ENCODE measurements at regions not wholly inside any gene's neighbourhood (a gene's known extent, or its start where the extent isn't known, plus 50 kb on each side); places are given as distances from the start of the nearest gene placed in this dataset.

DNA sequence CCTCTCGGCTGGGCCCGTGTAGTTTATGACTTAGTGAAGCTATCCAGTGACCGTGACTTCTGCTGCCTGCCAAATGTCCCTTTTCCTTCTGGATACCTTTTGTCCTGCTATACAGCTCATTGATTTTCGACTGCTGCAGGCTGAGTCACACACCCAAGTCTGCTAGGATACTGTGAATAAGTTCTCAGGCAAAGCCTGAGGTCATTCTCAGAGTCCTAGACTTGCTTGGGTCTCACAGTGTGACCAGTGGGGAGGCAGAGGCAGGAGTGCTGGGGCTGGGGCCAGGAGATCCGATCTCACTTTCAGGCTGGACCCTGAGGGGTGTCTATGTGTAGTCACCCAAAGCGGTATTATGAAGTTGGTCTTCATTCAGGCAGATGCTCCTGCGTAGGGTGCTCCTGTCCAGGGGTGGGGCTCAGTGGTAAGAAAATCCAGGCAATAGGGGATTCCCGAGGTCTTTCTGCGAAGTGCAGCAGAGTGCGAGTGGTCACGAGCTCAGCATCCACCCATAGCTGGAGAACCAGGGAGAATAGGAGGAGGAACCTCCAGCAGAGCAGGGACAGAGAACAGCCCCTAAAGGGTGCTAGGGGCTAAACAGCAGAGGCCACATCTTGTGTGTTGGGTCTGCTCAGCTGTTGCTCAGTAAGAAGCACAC, 268.6 kb upstream of the NCKAP5 start:
- Histone ChIP-seq H3K4ac (ENCODE audit: low read depth, low read length) (peak overlapping the region; percentile 90), H3K79me1 (ENCODE audit: low read depth in 1 of 2, low read length in 2 of 2) (peaks cover 0 to 29% of the 10 kb centered on the region in 2 experiments; a peak in 2 of 4 replicates), H3K18ac (ENCODE audit: low read depth, low read length) (peak overlapping the region; percentile 54), H2BK120ac (ENCODE audit: low read depth, low read length) (peak overlapping the region; percentile 96), H4K8ac (ENCODE audit: low read depth in 2 of 2, low read length in 2 of 2) (peak overlapping the region; percentile 88 to 93), H3K9me3 (ENCODE audit: control insufficient read depth, insufficient read depth, low read length) (peaks cover 5% of the 10 kb centered on the region), H3K56ac (ENCODE audit: extremely low read depth, insufficient read depth, low read length) (peak overlapping the region; percentile 16; the same call in 1 of the 2 replicates), H2AFZ (replicated peaks; ENCODE audit: low read length, poor library complexity) (peak overlapping the region; percentile 63), H4K5ac (ENCODE audit: low read depth, low read length) (peak overlapping the region; percentile 80), H3K4me1 (ENCODE audit: control insufficient read depth, insufficient read depth, low read length) (peaks cover 25% of the 10 kb centered on the region), H3K27ac (ENCODE audit: insufficient read depth, low read length) (peak overlapping the region; percentile 52), H2BK5ac (ENCODE audit: low read depth, low read length, poor library complexity, severe bottlenecking) (peak overlapping the region; percentile 89), H3K4me2 (ENCODE audit: low read depth, low read length) (no peak overlapping the region), H3K9ac (ENCODE audit: low read depth, low read length) (0 out of 2 replicates have a peak overlapping the region, but pooled peaks have one; percentile 6), H4K91ac (ENCODE audit: insufficient read depth, low read depth, low read length) (peak overlapping the region; percentile 95), H3K4me3 (ENCODE audit: insufficient read depth, low read depth, low read length) (no peak overlapping the region), H2AK5ac (ENCODE audit: low read depth, low read length) (peak overlapping the region; percentile 99), H4K20me1 (ENCODE audit: insufficient read depth, low read length) (no peaks in the 10 kb centered on the region), H3K14ac (replicated peaks; ENCODE audit: low read depth, low read length) (peak overlapping the region; percentile 91), H2BK20ac (ENCODE audit: low read depth, low read length) (peak overlapping the region; percentile 68), H2AK9ac (replicated peaks; ENCODE audit: low read depth, low read length, poor library complexity) (peak overlapping the region; percentile 92), H3K27me3 (ENCODE audit: control insufficient read depth, insufficient read depth, low read length) (no peaks in the 10 kb centered on the region), H3K36me3 (ENCODE audit: control insufficient read depth, insufficient read depth, low read length) (no peaks in the 10 kb centered on the region), H3K23ac (ENCODE audit: low read depth, low read length) (peak overlapping the region; percentile 21; the same call in 1 of the 2 replicates), H2BK15ac (ENCODE audit: low read depth, low read length) (peak overlapping the region; percentile 97), H3K9me1 (ENCODE audit: insufficient read depth, low read length) (peaks cover 30% of the 10 kb centered on the region)
- ChIA-PET POLR2A (ENCODE audit: unreplicated experiment) (interaction anchor here (0.5 kb wide), 1 partner anchor 762 kb away, joined by 10 read pairs; no protein-coding TSS in a partner anchor), CTCF (interaction anchor here (1.1 kb wide), 1 partner anchor 47 kb away, joined by 4 read pairs; no protein-coding TSS in a partner anchor)
- intact Hi-C loops (cut with micrococcal nuclease) = no loop called here
- BruUV-seq (replicated peaks) = no TSS peak
- peak; percentile 70 for DNase-seq
- TF ChIP-seq RCOR1 (IDR thresholded peaks at IDR 0.05; ENCODE audit: insufficient replicate concordance, low read length) (no peak), NFE2L2 (IDR thresholded peaks at IDR 0.05; ENCODE audit: low read depth, low read length) (no peak), RAD21 (IDR thresholded peaks at IDR 0.05; ENCODE audit: low read length) (no peak), POLR2A (IDR thresholded peaks at IDR 0.05; ENCODE audit: low read depth, low read length) (no peak), RFX5 (IDR thresholded peaks at IDR 0.05; ENCODE audit: low read depth, low read length) (no peak), CEBPB (IDR thresholded peaks at IDR 0.05; ENCODE audit: low read depth, low read length) (no peak), CTCF (conservative IDR thresholded peaks at IDR 0.05; ENCODE audit: low read depth, low read length) (no peak)
- dilution Hi-C loops (cut with HindIII; ENCODE audit: low sequenced_read_pairs, unreplicated experiment) = no loop called here
- in situ Hi-C loops (cut with MboI; ENCODE audit: low sequenced_read_pairs) = loop anchor here (25.0 kb wide), 1 partner anchor 1175 kb away; the partner anchor contains the start of gene LYPD1
- ATAC-seq (ENCODE audit: low read depth) = peak; percentile 55
- 85% methylated on average over 4 of the region's 11 CpGs; no CpG with 5 or more reads in 1 of the 2 experiments for WGBS, 2 experiments (ENCODE audit: extremely low coverage in 2 of 2, insufficient read length in 1 of 2)
